LHCN-M2 (cell line): ENCODE measurements at regions not wholly inside any gene's neighbourhood (a gene's known extent, or its start where the extent isn't known, plus 50 kb on each side); places are given as distances from the start of the nearest gene placed in this dataset.

Source experiments
- DNase-seq: peaks from one replicate; pipeline ENCODE4 v3.0.0-alpha.2; 2012; ENCODE audit warnings: low read depth

GRCh38 chr5:174409971-174410370 lies 314.4 kb upstream of the MSX2 start:
- DNase-seq, result no peak

- DNase-seq, result no peak
Observed at GRCh38 chr5:174410716-174411478, 313.5 kb upstream of the MSX2 start.

- no peak for DNase-seq
Observed at GRCh38 chr5:174411479-174411819, 312.9 kb upstream of the MSX2 start.

GRCh38 chr5:174412374-174412773 lies 312.0 kb upstream of the MSX2 start:
- DNase-seq, result no peak

- no peak for DNase-seq
Observed at GRCh38 chr5:174412941-174413340, 311.4 kb upstream of the MSX2 start.

- peak; percentile 6 for DNase-seq
Observed at GRCh38 chr5:174413567-174414314, 310.6 kb upstream of the MSX2 start.

- DNase-seq, result no peak
Observed at GRCh38 chr5:174414315-174414710, 310.1 kb upstream of the MSX2 start.

GRCh38 chr5:174418809-174419539 lies 305.4 kb upstream of the MSX2 start:
- peak; percentile 5 for DNase-seq

- peak; percentile 74 for DNase-seq
Observed at GRCh38 chr5:174419540-174420132, 304.7 kb upstream of the MSX2 start.

GRCh38 chr5:174420651-174421407 lies 303.6 kb upstream of the MSX2 start:
- no peak for DNase-seq

- DNase-seq, result no peak
Observed at GRCh38 chr5:174421408-174421805, 303.0 kb upstream of the MSX2 start.

- DNase-seq, result peak; percentile 36
Observed at GRCh38 chr5:174423558-174423957, 300.8 kb upstream of the MSX2 start.

GRCh38 chr5:174424219-174425053 lies 299.9 kb upstream of the MSX2 start:
- DNase-seq, result no peak

- DNase-seq, result no peak
Observed at GRCh38 chr5:174425271-174425963, 299.0 kb upstream of the MSX2 start.

GRCh38 chr5:174425964-174426290 lies 298.5 kb upstream of the MSX2 start:
- no peak for DNase-seq

- no peak for DNase-seq
Observed at GRCh38 chr5:174426388-174426787, 298.0 kb upstream of the MSX2 start.

- no peak for DNase-seq
Observed at GRCh38 chr5:174426851-174427250, 297.5 kb upstream of the MSX2 start.

- DNase-seq, result no peak
Observed at GRCh38 chr5:174427304-174427703, 297.1 kb upstream of the MSX2 start.

GRCh38 chr5:174428895-174429294 lies 295.5 kb upstream of the MSX2 start:
- DNase-seq, result no peak

GRCh38 chr5:174430940-174431339 lies 293.4 kb upstream of the MSX2 start:
- DNase-seq, result no peak
